ENCODE measurements at regions not wholly inside any gene's neighbourhood (a gene's known extent, or its start where the extent isn't known, plus 50 kb on each side); places are given as distances from the start of the nearest gene placed in this dataset.

- TF ChIP-seq ZSCAN5A (tag by site-specific recombination; IDR thresholded peaks at IDR 0.05) (no peak), ZFP3 (tag by site-specific recombination; IDR thresholded peaks at IDR 0.05; ENCODE audit: low read depth) (no peak)
Measured at GRCh38 chrX:9252182-9252581, 212.7 kb upstream of the TBL1X start (continued).

- Histone ChIP-seq H3K4me1 (ENCODE audit: control insufficient read depth, insufficient read depth, low read length) (no peaks in the 10 kb centered on the region), H3K4me3 (ENCODE audit: low read depth, low read length) (no peak overlapping the region), H3K36me3 (ENCODE audit: control insufficient read depth in 2 of 2, insufficient read depth in 1 of 2, low read length in 2 of 2) (no peaks in the 10 kb centered on the region), H3K27ac (ENCODE audit: extremely low read depth, low read depth, low read length) (no peak overlapping the region), H3K9me3 (ENCODE audit: control insufficient read depth, insufficient read depth, low read depth, low read length) (no peaks in the 10 kb centered on the region)
- ChIA-PET POLR2A (no interaction called here), CTCF (interaction anchor here (0.6 kb wide), 1 partner anchor 71 kb away, joined by 4 read pairs; no protein-coding TSS in a partner anchor)
- TF ChIP-seq ZNF658 (tag by site-specific recombination; IDR thresholded peaks at IDR 0.05) (no peak), ZNF600 (tag by site-specific recombination; IDR thresholded peaks at IDR 0.05) (no peak), ZNF664 (tag by site-specific recombination; IDR thresholded peaks at IDR 0.05) (no peak), ZNF549 (tag by site-specific recombination; IDR thresholded peaks at IDR 0.05) (no peak), KLF1 (tag by site-specific recombination; IDR thresholded peaks at IDR 0.05) (no peak), ZNF510 (tag by site-specific recombination; IDR thresholded peaks at IDR 0.05; ENCODE audit: insufficient replicate concordance) (no peak), ZNF529 (tag by site-specific recombination; IDR thresholded peaks at IDR 0.05; ENCODE audit: insufficient replicate concordance) (no peak), ZXDB (tag by site-specific recombination; IDR thresholded peaks at IDR 0.05) (no peak), ZNF175 (tag by site-specific recombination; IDR thresholded peaks at IDR 0.05) (no peak), ZNF530 (tag by site-specific recombination; IDR thresholded peaks at IDR 0.05; ENCODE audit: low read depth) (no peak), ZNF747 (tag by site-specific recombination; IDR thresholded peaks at IDR 0.05) (no peak), ZNF776 (tag by site-specific recombination; IDR thresholded peaks at IDR 0.05; ENCODE audit: borderline replicate concordance) (no peak), ZNF366 (tag by site-specific recombination; conservative IDR thresholded peaks at IDR 0.05) (no peak), ZNF677 (tag by site-specific recombination; IDR thresholded peaks at IDR 0.05) (no peak), KLF8 (tag by site-specific recombination; IDR thresholded peaks at IDR 0.05) (no peak), ZNF558 (tag by site-specific recombination; IDR thresholded peaks at IDR 0.05) (no peak), SETDB1 (IDR thresholded peaks at IDR 0.05; ENCODE audit: insufficient read length, low read length) (no peak), ZNF133 (tag by site-specific recombination; IDR thresholded peaks at IDR 0.05) (no peak)
Measured at GRCh38 chrX:9253211-9253610, 211.6 kb upstream of the TBL1X start.

GRCh38 chrX:9257718-9258420 lies 207.0 kb upstream of the TBL1X start:
- ChIA-PET CTCF (no interaction called here), POLR2A (no interaction called here)
- Histone ChIP-seq H3K9me3 (ENCODE audit: control insufficient read depth, insufficient read depth, low read depth, low read length) (no peaks in the 10 kb centered on the region), H3K27ac (ENCODE audit: extremely low read depth, low read depth, low read length) (no peak overlapping the region), H3K4me1 (ENCODE audit: control insufficient read depth, insufficient read depth, low read length) (no peaks in the 10 kb centered on the region), H3K4me3 (ENCODE audit: low read depth, low read length) (no peak overlapping the region), H3K36me3 (ENCODE audit: control insufficient read depth in 2 of 2, insufficient read depth in 1 of 2, low read length in 2 of 2) (no peaks in the 10 kb centered on the region)
- TF ChIP-seq ZNF560 (tag by site-specific recombination; IDR thresholded peaks at IDR 0.05; ENCODE audit: borderline replicate concordance) = no peak
- TF ChIP-seq ZNF707 (tag by site-specific recombination; IDR thresholded peaks at IDR 0.05) = no peak
- no peak for TF ChIP-seq ZNF362 (tag by site-specific recombination; IDR thresholded peaks at IDR 0.05)
- TF ChIP-seq ZNF654 (tag by site-specific recombination; IDR thresholded peaks at IDR 0.05; ENCODE audit: low read depth) = no peak
- TF ChIP-seq ZNF23 (tag by site-specific recombination; IDR thresholded peaks at IDR 0.05; ENCODE audit: borderline replicate concordance) = no peak
- no peak for TF ChIP-seq RBAK (tag by site-specific recombination; IDR thresholded peaks at IDR 0.05)
- no peak for TF ChIP-seq ZSCAN30 (tag by site-specific recombination; IDR thresholded peaks at IDR 0.05)
- TF ChIP-seq ZNF398 (tag by site-specific recombination; IDR thresholded peaks at IDR 0.05) = no peak
- TF ChIP-seq ZNF830 (tag by site-specific recombination; IDR thresholded peaks at IDR 0.05; ENCODE audit: low read depth) = no peak
